Cardiac muscle cell (in vitro differentiated cells and primary cell): ENCODE measurements at regions not wholly inside any gene's neighbourhood (a gene's known extent, or its start where the extent isn't known, plus 50 kb on each side); places are given as distances from the start of the nearest gene placed in this dataset.
"Not testable (repeated sequence)": the region's sequence is repeated elsewhere in the genome, so short reads cannot be mapped to it uniquely, and the experiment has no call there.

ENCODE experiments used
- DNase-seq, 2 donors: peaks; one replicate each; pipeline versions ENCODE4 v3.0.0 to v3.0.0-alpha.2; 2010 to 2017; ENCODE audit warnings: low read depth in 1 of 2, low spot score in 1 of 2
- H3K27ac ChIP-seq: fragments of 200-600 bp; sonication (generic); 2 replicates; pipeline ENCODE4 v1.5.1; 2016
- H3K27me3 ChIP-seq: fragments of 200-600 bp; sonication (generic); 2 replicates; pipeline ENCODE4 v1.6.0; 2016; ENCODE audit warnings: control low read depth
- H3K36me3 ChIP-seq: fragments of 200-600 bp; sonication (generic); 2 replicates; pipeline ENCODE4 v1.5.1; 2016; ENCODE audit warnings: control low read depth
- H3K4me1 ChIP-seq: fragments of 200-600 bp; sonication (generic); 2 replicates; pipeline ENCODE4 v1.8.1; 2017; ENCODE audit warnings: low read depth, mild to moderate bottlenecking, mixed run types
- H3K4me3 ChIP-seq: fragments of 200-600 bp; sonication (generic); 2 replicates; pipeline ENCODE4 v1.5.1; 2016; ENCODE audit warnings: mild to moderate bottlenecking
- H3K9me3 ChIP-seq: fragments of 200-600 bp; sonication (generic); 2 replicates; pipeline ENCODE4 v1.5.1; 2017; ENCODE audit warnings: low read depth, mild to moderate bottlenecking, control low read depth
- TF ChIP-seq, protein P1 (sequence below): IDR thresholded peaks from 2 replicates; pipeline ENCODE4 v1.5.1; 2012; ENCODE audit warnings: low read depth, mild to moderate bottlenecking, low read length

DNA sequence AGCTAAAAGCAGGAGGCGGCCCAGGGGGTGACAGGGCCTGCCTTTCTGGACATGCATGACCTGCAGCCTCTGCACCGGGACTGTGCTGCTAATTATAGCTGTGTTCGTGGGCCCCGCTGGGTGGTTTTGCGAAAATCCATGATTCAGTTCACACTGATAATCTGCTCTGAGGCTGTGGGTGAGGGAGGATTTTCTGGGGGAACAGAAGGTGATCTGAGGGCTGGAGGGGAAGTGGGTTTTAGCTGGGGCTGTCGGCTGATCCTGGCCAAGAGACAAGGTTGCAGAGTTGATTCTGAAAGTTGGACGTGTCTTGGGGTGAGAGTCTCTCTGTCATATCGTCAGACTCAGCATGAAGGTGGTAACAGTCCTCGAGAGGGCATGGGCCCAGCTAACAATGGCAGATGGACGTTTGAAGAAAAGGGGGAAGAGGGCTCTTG is 187.5 kb upstream of the ZNF469 start:
- H3K36me3 ChIP-seq, result no peaks in the 10 kb centered on the region
- DNase-seq, result no peak
- H3K9me3 ChIP-seq, result no peaks in the 10 kb centered on the region
- H3K27me3 ChIP-seq, result no peaks in the 10 kb centered on the region
- no peaks in the 10 kb centered on the region for H3K4me1 ChIP-seq
- H3K4me3 ChIP-seq, result no peak overlapping the region
- H3K27ac ChIP-seq, result no peak overlapping the region
- TF ChIP-seq, protein P1, sequence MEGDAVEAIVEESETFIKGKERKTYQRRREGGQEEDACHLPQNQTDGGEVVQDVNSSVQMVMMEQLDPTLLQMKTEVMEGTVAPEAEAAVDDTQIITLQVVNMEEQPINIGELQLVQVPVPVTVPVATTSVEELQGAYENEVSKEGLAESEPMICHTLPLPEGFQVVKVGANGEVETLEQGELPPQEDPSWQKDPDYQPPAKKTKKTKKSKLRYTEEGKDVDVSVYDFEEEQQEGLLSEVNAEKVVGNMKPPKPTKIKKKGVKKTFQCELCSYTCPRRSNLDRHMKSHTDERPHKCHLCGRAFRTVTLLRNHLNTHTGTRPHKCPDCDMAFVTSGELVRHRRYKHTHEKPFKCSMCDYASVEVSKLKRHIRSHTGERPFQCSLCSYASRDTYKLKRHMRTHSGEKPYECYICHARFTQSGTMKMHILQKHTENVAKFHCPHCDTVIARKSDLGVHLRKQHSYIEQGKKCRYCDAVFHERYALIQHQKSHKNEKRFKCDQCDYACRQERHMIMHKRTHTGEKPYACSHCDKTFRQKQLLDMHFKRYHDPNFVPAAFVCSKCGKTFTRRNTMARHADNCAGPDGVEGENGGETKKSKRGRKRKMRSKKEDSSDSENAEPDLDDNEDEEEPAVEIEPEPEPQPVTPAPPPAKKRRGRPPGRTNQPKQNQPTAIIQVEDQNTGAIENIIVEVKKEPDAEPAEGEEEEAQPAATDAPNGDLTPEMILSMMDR, result no peak

DNA sequence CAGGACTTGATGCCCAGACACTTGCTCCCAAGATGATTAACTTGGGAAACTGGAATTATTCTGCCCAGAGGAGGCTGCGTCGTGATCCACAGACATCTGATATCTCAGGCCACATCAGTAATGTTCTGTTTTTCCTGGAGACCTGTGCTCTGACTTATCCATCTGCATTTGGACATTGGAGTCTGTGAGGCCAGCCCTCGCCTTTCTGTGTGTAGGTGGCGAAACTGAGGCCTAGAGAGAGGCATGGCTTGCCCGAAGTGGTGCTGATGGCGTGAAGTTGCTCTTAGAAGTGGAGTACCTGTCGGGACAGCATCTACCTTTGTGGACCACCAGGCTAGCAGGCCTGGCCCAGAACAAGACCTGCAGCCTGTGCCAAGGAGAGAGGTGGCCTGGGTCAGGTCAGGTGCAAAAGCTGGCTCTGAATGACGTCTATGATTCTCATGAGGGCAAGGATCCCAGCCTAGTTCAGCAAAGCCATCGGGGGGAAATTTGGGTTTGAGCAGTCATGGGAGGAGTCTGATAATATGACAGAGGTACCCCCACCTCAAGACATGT is 186.8 kb upstream of the ZNF469 start:
- H3K27ac ChIP-seq, result no peak overlapping the region
- no peaks in the 10 kb centered on the region for H3K4me1 ChIP-seq
- TF ChIP-seq, protein P1, result no peak
- no peak overlapping the region for H3K4me3 ChIP-seq
- no peaks in the 10 kb centered on the region for H3K9me3 ChIP-seq
- H3K27me3 ChIP-seq, result no peaks in the 10 kb centered on the region
- DNase-seq, result no peak
- no peaks in the 10 kb centered on the region for H3K36me3 ChIP-seq

DNA sequence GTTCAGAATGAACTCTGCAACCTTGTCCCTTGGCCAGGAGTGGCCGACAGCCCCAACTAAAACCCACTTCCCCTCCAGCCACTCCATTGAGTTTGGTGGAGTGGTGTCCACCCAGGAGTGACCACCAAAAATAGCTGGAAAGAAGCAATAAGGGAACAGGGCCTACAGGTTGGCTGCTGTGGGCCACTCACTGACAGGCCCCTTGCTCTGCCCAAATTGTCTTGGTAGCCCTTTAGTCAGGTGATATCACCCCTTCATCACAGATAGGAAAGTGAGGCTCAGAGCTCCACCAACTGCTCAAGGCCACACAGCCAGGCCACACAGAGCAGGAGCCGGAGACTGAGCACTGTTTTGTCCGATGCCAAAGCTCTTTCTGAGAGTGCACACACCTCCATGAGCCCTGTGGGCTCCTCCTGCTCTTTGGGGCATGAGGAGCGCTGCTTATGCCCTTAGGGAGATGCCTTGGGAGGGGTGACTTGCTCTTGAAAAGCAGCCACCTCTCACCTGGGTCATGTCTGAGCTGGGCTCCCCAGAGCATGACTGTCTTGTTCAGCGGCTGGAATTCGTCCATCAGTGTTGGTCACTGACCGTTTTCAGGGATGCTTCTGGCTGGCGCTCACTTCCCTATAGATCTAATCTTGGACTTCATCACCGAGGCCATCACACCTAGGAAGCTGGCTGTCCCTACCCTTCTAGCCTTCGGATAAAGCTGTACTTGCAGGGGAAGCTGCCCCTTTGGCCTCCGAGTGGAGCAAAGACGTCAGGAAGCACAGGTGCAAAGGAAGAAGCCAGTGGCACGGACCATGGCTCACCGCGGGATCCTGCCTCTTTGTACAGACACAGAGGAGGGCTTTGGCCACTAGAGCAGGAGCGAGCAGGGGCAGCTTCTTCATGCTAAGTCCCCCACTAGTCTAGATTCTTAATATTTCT is 186.0 kb upstream of the ZNF469 start:
- no peak for DNase-seq
- no peaks in the 10 kb centered on the region for H3K36me3 ChIP-seq
- no peak overlapping the region for H3K27ac ChIP-seq
- H3K4me3 ChIP-seq, result no peak overlapping the region
- H3K9me3 ChIP-seq, result no peaks in the 10 kb centered on the region
- no peaks in the 10 kb centered on the region for H3K27me3 ChIP-seq
- H3K4me1 ChIP-seq, result no peaks in the 10 kb centered on the region
- TF ChIP-seq, protein P1, result no peak

DNA sequence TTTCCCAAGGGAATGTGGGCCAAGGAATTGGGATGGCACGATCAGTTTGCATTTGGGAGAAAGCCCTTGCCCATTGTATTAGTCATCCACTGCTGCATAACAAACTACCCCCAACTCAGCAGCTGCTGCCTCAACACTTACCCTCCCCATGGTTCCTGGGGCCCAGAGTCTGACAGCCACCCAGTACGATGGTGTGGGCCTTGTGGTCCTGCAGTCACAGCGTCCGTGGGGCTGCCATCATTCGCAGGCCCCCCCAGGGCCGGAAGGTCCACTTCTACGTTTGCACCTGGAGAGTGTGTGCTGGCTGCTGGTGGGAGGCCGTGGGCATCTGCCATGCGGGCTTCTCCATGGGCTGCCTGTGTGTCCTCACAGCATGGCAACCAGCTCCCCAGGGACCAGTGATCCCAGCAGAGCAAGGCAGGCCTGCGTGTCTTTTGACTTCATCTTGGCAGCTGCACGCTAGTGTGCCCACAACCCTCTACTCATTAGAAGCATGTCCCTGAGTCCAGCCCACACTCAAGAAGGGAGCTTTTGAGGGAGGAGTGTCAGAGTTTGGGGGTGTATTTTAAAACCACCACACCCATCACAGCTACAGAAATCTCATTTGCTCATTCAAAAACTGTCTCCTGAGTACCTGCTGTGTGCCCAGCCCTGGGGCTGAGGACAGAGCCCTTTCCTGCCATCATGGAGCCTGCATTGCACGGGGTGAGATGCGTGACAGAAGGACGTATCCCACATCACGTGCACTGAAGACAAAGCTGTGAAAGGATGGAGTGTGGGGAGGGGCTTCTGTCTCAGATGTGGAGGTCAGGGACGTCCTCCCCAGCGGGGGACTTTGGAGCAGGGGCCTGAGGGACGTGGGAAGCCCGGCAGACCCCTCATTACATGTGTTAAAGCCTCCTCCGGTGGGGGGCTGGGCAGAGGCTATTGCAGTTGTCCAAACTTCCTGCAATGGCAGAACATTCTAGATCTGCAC is 185.0 kb upstream of the ZNF469 start:
- Histone ChIP-seq H3K4me1 (no peaks in the 10 kb centered on the region), H3K27ac (no peak overlapping the region), H3K4me3 (no peak overlapping the region), H3K36me3 (no peaks in the 10 kb centered on the region), H3K9me3 (no peaks in the 10 kb centered on the region), H3K27me3 (no peaks in the 10 kb centered on the region)
- TF ChIP-seq, protein P1, result no peak
- DNase-seq, result no peak

DNA sequence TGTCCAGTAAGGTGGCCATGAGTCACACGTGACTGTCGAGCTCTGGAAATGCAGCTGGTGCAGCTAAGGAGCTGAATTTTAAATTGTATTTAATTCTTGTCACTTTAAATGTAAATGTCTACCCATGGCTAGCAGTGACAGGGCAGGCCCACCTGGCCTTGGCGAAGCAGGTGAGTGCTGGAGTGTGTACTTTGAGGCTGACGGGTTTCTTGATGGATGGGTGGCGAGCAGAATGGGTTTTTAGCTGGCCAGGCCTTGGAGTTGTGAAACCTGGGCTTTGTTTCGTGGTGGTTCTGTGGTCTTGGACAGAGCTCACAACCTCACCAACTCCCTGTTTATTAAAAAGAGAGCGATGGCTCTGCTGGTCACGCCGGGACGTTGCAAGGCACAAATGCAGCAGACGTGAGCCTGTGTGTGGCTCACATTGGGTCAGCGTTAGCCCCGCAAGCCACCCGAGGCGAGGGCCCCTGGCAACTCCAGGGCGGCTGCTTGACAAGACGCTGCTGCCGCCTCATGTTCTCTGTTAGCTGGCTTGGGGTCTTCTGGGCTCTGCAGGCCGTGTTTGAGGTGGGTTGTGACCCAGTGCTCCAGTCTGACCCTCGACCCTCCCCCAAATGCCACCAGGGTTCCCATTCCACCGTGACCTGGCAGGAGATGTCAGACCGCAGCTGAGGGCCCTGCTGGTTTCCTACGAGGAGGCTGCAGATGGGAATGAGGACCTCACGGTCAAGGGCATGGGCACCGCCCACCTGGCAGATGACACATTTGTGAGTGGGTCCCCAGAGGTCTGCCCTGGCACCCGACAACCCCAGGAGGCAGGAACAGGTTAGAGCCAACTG is 184.1 kb upstream of the ZNF469 start:
- H3K4me1 ChIP-seq, H3K4me3 ChIP-seq, H3K27me3 ChIP-seq, DNase-seq, H3K36me3 ChIP-seq, H3K27ac ChIP-seq, H3K9me3 ChIP-seq: not testable (repeated sequence)

DNA sequence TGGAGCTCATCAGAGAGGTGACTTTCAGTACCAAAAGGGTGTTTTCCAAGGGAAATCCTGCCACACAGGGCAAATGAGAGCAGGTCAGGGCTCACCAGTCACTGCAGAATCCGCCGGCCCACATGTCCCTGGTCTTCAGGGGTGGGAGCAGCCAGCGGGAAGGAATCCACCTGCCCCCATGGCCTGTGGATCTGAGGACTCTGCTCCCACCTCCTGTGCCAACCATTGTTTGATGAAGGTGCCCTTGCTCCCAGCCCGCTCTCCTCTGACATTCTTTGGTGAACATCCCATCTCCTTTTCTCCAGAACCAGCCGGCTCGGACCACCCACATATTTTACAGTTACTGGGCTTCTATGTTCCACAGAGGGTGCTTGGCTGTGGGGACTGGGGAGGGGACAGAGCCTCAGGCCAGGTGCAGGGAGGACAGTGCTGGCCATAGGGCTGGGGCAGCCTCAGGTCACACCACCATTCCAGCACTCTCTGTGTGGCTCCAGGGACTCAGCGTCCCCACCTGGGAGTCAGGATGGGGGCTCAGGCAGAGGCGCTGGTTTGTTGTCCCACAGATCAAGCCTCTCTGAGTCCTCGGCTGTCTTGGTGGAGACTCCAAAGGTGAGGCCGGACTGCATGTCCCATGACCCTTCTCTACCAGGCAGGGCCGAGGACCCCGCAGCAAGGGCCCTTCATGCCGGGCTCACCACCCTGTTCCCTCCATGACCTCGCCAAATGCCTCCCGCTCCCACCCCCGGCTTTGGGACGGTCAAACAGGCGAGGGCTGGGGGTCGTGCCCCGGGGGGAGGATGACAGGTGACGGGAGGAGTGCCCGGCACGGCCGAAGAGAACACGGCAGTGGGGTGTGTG is 183.2 kb upstream of the ZNF469 start:
- H3K27me3 ChIP-seq, H3K4me1 ChIP-seq, DNase-seq, H3K9me3 ChIP-seq, H3K4me3 ChIP-seq, H3K36me3 ChIP-seq, H3K27ac ChIP-seq: not testable (repeated sequence)

DNA sequence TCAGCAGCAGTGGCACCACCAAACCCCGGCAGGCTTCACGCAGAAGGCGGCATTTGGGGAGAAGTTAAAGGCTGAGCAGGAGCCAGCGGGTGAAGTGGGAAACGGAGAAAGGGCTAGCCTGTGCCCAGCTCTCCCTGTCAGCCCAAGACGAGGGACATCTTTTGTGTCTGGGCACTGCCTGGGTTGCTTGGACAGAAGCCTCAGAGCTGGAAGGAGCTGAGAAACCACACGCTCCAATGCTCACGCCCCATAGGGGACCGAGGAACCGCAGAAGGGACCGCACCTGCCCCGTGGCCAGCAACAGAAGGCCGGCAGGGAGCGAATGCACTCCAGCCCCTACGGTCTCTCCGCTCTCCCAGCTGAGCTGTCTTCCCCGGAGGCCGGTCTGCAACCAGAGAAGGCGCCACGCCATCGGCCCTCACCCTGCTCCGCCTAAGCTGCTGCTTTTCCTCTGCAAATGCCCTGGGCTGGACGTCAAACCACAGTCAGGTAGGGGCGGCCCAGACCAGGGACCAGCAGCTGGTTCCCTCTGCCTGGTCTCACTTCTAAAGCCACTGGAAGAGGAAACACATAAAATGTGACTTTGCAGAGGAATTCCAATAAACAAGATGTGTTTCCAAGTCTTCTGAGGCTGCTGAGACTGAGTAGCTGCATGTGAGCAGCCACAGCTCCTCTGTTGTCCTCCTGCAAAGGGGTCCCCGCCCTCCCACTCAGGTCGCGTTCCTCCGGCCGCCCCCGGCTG is 182.4 kb upstream of the ZNF469 start:
- DNase-seq, H3K4me3 ChIP-seq, H3K36me3 ChIP-seq: not testable (repeated sequence)

More for the DNA sequence above, 182.4 kb upstream of the ZNF469 start:
- not testable (repeated sequence) for H3K27me3 ChIP-seq, H3K9me3 ChIP-seq, H3K4me1 ChIP-seq, H3K27ac ChIP-seq
